K562 (cell line): ENCODE measurements at regions not wholly inside any gene's neighbourhood (a gene's known extent, or its start where the extent isn't known, plus 50 kb on each side); places are given as distances from the start of the nearest gene placed in this dataset.

Experiments
- ATAC-seq: fragments of 200-7000 bp; cut with Tn5 transposase; 3 replicates; pipeline ENCODE4 v1.9.1; 2020; ENCODE audit warnings: moderate library complexity
- BruUV-seq: library from RNA; stranded (reverse); fragments of 400-500 nt; replicated peaks from 2 replicates; lab custom pipeline; 2021; lab: Mats Ljungman, UMichigan
- CTCF ChIA-PET: fragments of 300-600 bp; formaldehyde crosslinking; extraction: SDS; loops from one replicate; lab custom pipeline; 2021; ENCODE audit warnings: low intra/inter-chr PET ratio; lab: Yijun Ruan, JAX
- POLR2A ChIA-PET: fragments of 300-600, 350-650 bp; sonication (Branson Sonifier 250); formaldehyde crosslinking; extraction: SDS; loops from one replicate; lab custom pipeline; 2021; ENCODE audit warnings: antibody characterized with exemption, inconsistent platforms; lab: Yijun Ruan, JAX
- DNase-seq, 4 experiments: peaks; one replicate each; pipeline versions ENCODE4 v3.0.0 to v3.0.0-alpha.2; 2011 to 2018; ENCODE audit warnings: low spot score in 3 of 4, mixed read lengths in 3 of 4; ENCODE audit errors: extremely low read depth in 1 of 4
- FAIRE-seq: peaks from 2 replicates; lab custom pipeline; 2011; peaks lifted over from hg19 to GRCh38; lab: Jason Lieb, UNC
- H2AFZ ChIP-seq: 2 replicates; pipeline ENCODE4 v1.6.0; 2011; ENCODE audit warnings: low read depth, low read length, control low read depth, inconsistent platforms
- H3K27ac ChIP-seq: fragments of 200-600 bp; 3 replicates; pipeline ENCODE4 v1.8.0; 2011; ENCODE audit warnings: low read depth, mild to moderate bottlenecking, control low read depth, inconsistent platforms, low read length, moderate library complexity, mixed read lengths; ENCODE audit errors: extremely low read depth
- H3K27me3 ChIP-seq, 2 experiments: fragments of 300-600 bp in 1 of 2; 2 replicates in 1 of 2; 3 replicates in 1 of 2; pipeline versions ENCODE4 v1.6.0 to v1.8.0; 2011; ENCODE audit warnings: inconsistent platforms in 2 of 2, low read length in 2 of 2, mild to moderate bottlenecking in 1 of 2, mixed read lengths in 1 of 2, moderate library complexity in 1 of 2; ENCODE audit not compliant: control insufficient read depth in 2 of 2, insufficient read depth in 2 of 2
- H3K36me3 ChIP-seq: fragments of 300-600 bp; 3 replicates; pipeline ENCODE4 v1.8.0; 2011; ENCODE audit warnings: mild to moderate bottlenecking, low read length, inconsistent platforms; ENCODE audit not compliant: control insufficient read depth, insufficient read depth
- H3K4me1 ChIP-seq, 2 experiments: fragments of 200-600 bp in 1 of 2; replicated peaks in 1 of 2; 2 replicates in 1 of 2; 3 replicates in 1 of 2; pipeline versions ENCODE4 v1.5.1 to v1.8.0; 2011; ENCODE audit warnings: inconsistent platforms in 2 of 2, low read length in 2 of 2, mild to moderate bottlenecking in 1 of 2, mixed read lengths in 1 of 2, moderate library complexity in 1 of 2; ENCODE audit not compliant: control insufficient read depth in 2 of 2, insufficient read depth in 2 of 2
- H3K4me2 ChIP-seq: 2 replicates; pipeline ENCODE4 v1.6.1; 2011; ENCODE audit warnings: low read length, control low read depth, inconsistent platforms, mixed read lengths; ENCODE audit not compliant: insufficient read depth
- H3K4me3 ChIP-seq: fragments of 200-600 bp; sonication (generic), shearing (Covaris generic); 2 replicates; pipeline ENCODE4 v1.5.1; 2016; ENCODE audit warnings: control low read depth, inconsistent platforms
- H3K79me2 ChIP-seq: fragments of 200-600 bp; 3 replicates; pipeline ENCODE4 v1.8.0; 2011; ENCODE audit warnings: low read length, inconsistent platforms; ENCODE audit not compliant: control insufficient read depth, insufficient read depth
- H3K9ac ChIP-seq, 2 experiments: 2 replicates each; pipeline versions ENCODE4 v1.6.0 to v1.6.1; 2011; ENCODE audit warnings: low read depth in 2 of 2, low read length in 2 of 2, control low read depth in 1 of 2, inconsistent platforms in 1 of 2, mild to moderate bottlenecking in 1 of 2, mixed read lengths in 1 of 2; ENCODE audit not compliant: insufficient read depth in 1 of 2
- H3K9me1 ChIP-seq: one replicate; pipeline ENCODE4 v1.6.0; 2011; ENCODE audit warnings: inconsistent platforms, mild to moderate bottlenecking, low read length, moderate library complexity; ENCODE audit not compliant: control insufficient read depth, insufficient read depth
- H3K9me3 ChIP-seq: replicated peaks from 2 replicates; pipeline ENCODE4 v1.5.1; 2011; ENCODE audit warnings: low read depth, low read length, inconsistent platforms; ENCODE audit not compliant: control insufficient read depth, insufficient read depth
- H4K20me1 ChIP-seq: replicated peaks from 2 replicates; pipeline ENCODE4 v1.6.1; 2011; ENCODE audit warnings: low read length, inconsistent platforms, mixed read lengths; ENCODE audit not compliant: control insufficient read depth, insufficient read depth
- CCAR2 ChIP-seq: fragments of 200-400 bp; formaldehyde crosslinking; IDR thresholded peaks from 2 replicates; pipeline ENCODE4 v1.6.1; 2017; ENCODE audit warnings: mild to moderate bottlenecking, low read depth, low read length
- CTCFL ChIP-seq: IDR thresholded peaks from 2 replicates; pipeline ENCODE4 v1.6.1; 2011; ENCODE audit warnings: borderline replicate concordance, low read depth, mild to moderate bottlenecking, moderate library complexity, low read length; ENCODE audit not compliant: insufficient read depth, poor library complexity, severe bottlenecking
- DACH1 ChIP-seq: fragments of 450-650 bp; IDR thresholded peaks from 2 replicates; pipeline ENCODE4 v1.6.1; 2018; ENCODE audit not compliant: partially characterized antibody
- ETV5 ChIP-seq: sonication (generic); formaldehyde crosslinking; IDR thresholded peaks from 2 replicates; pipeline ENCODE4 v1.4.0; 2020; ENCODE audit warnings: low read depth, mild to moderate bottlenecking, missing genetic modification reagents
- GABPA ChIP-seq: fragments of 200-800 bp; sonication (Bioruptor generic); conservative IDR thresholded peaks from 2 replicates; pipeline ENCODE4 v1.6.1; 2016; ENCODE audit warnings: low read depth, missing genetic modification characterization, missing compliant biosample characterization
- HIVEP1 ChIP-seq: fragments of 250-450 bp; sonication (Bioruptor Pico); IDR thresholded peaks from 2 replicates; pipeline ENCODE4 v1.4.0; 2020; ENCODE audit warnings: mild to moderate bottlenecking
- HSF4 ChIP-seq: fragments of 250-450 bp; sonication (Bioruptor Pico); IDR thresholded peaks from 2 replicates; pipeline ENCODE4 v2.1.2; 2022; ENCODE audit warnings: mild to moderate bottlenecking, moderate library complexity, borderline replicate concordance
- KAT7 ChIP-seq: sonication (generic); formaldehyde crosslinking; IDR thresholded peaks from 2 replicates; pipeline ENCODE4 v1.8.0; 2022; ENCODE audit warnings: missing genetic modification reagents, mild to moderate bottlenecking, borderline replicate concordance
- KLF16 ChIP-seq: IDR thresholded peaks from 2 replicates; pipeline ENCODE4 v1.6.1; 2016; ENCODE audit warnings: antibody characterized with exemption
- NFIX ChIP-seq: fragments of 250-450 bp; sonication (Bioruptor Pico); IDR thresholded peaks from 2 replicates; pipeline ENCODE4 v1.4.0; 2020; ENCODE audit warnings: low read depth, mild to moderate bottlenecking, moderate library complexity
- NR2C2 ChIP-seq, 2 experiments: fragments of 200-800 bp in 1 of 2; sonication (Bioruptor generic) in 1 of 2; sonication (generic) in 1 of 2; formaldehyde crosslinking in 1 of 2; IDR thresholded peaks; 2 replicates each; pipeline versions ENCODE4 v1.6.1 to v1.8.0; 2016 to 2022; ENCODE audit warnings: mild to moderate bottlenecking in 1 of 2, missing compliant biosample characterization in 1 of 2, missing genetic modification characterization in 1 of 2, missing genetic modification reagents in 1 of 2
- RAD51 ChIP-seq: fragments of 450-650 bp; IDR thresholded peaks from 2 replicates; pipeline ENCODE4 v1.7.1; 2016; ENCODE audit warnings: low read depth, mild to moderate bottlenecking, borderline replicate concordance
- SIN3A ChIP-seq, 2 experiments: fragments of 150-350 bp in 1 of 2; IDR thresholded peaks; 2 replicates each; pipeline ENCODE4 v1.6.1; 2011 to 2016; ENCODE audit warnings: borderline replicate concordance in 2 of 2, low read depth in 2 of 2, low read length in 2 of 2, mild to moderate bottlenecking in 2 of 2, moderate library complexity in 2 of 2; ENCODE audit not compliant: control insufficient read depth in 1 of 2
- XRCC3 ChIP-seq: fragments of 450-650 bp; IDR thresholded peaks from 2 replicates; pipeline ENCODE4 v1.6.1; 2017; ENCODE audit warnings: mild to moderate bottlenecking, moderate library complexity
- WGBS: fragments of 100-300 bp; shearing (Covaris generic); methylation state at CpG from one replicate; pipeline ENCODE4 v1.1.6; 2016; ENCODE audit warnings: low coverage, mixed read lengths; ENCODE audit not compliant: insufficient coverage; ENCODE audit errors: missing lambda C conversion rate; 5-methylcytosine and 5-hydroxymethylcytosine counted together
- in situ Hi-C: fragments of 300-500 bp; cut with MboI; formaldehyde crosslinking; loops from 4 replicates; pipeline ENCODE4 v1.15.0; 2018; ENCODE audit warnings: inconsistent platforms, mixed read lengths
- intact Hi-C: fragments of 100-400 bp; cut with micrococcal nuclease; formaldehyde crosslinking; loops from 2 replicates; pipeline ENCODE4 v1.14.2; 2022
- TF ChIP-seq, protein P1 (sequence below): sonication (generic); formaldehyde crosslinking; IDR thresholded peaks from 2 replicates; pipeline ENCODE4 v1.9.0; 2022; ENCODE audit warnings: mild to moderate bottlenecking, missing genetic modification reagents
- TF ChIP-seq, protein P2 (sequence below), 2 experiments: IDR thresholded peaks in 1 of 2; conservative IDR thresholded peaks in 1 of 2; 2 replicates each; pipeline ENCODE4 v1.6.1; 2016; ENCODE audit warnings: low read depth in 2 of 2, mild to moderate bottlenecking in 1 of 2, missing compliant biosample characterization in 1 of 2, missing genetic modification characterization in 1 of 2, moderate library complexity in 1 of 2

DNA sequence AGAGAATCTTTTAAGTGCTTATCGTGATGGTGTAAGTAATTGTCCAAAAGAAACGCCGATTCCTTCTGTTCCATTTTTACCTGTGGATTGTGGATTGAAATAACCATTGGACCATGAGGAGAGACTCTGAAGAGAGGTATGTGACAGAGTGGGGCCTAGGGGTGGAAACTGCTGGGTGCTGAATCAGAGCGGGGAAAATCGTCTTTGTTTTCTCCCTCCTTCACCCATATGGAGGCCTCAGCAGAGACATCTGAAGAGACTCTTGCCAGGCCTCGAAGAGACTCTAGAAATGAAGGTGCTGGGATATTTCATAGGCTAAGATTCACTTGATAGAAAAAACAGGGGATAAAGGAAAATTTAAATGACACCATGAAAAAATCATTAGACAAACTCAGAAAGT, 1327.0 kb downstream of the BRINP3 start:
- CTCF ChIA-PET, result no interaction called here
- Histone ChIP-seq H3K4me3 (peak overlapping the region; percentile 32), H3K4me2 (peak overlapping the region; percentile 69), H3K27me3 (no peaks in the 10 kb centered on the region), H3K9me1 (no peaks in the 10 kb centered on the region), H3K27ac (peak overlapping the region; percentile 55), H3K9ac (peak overlapping the region; percentile 59 to 77; a peak in 3 of 4 replicates), H2AFZ (peak overlapping the region; percentile 64), H3K9me3 (no peaks in the 10 kb centered on the region; the same call in 1 of the 2 replicates), H4K20me1 (no peaks in the 10 kb centered on the region), H3K36me3 (no peaks in the 10 kb centered on the region), H3K4me1 (no peaks in the 10 kb centered on the region), H3K79me2 (peaks cover 43% of the 10 kb centered on the region)
- POLR2A ChIA-PET, result no interaction called here
- in situ Hi-C loops (no loop called here), intact Hi-C loops (loop anchor here (5.0 kb wide), 1 partner anchor 62 kb away; no protein-coding TSS in a partner anchor)
- WGBS, result 0% methylated on average over 5 of the region's 6 CpGs
- peak; percentile 70 for ATAC-seq
- DNase-seq, result peak in 2 of 4 experiments; percentile 20 to 21
- BruUV-seq, result no TSS peak
- FAIRE-seq, result no peak
- TF ChIP-seq NR2C2 (CRISPR knock-in tag; IDR thresholded peaks at IDR 0.05) (no peak), NR2C2 (tag; IDR thresholded peaks at IDR 0.05) (no peak), KAT7 (no peak), ETV5 (CRISPR knock-in tag) (no peak), NFIX (CRISPR knock-in tag) (no peak), KLF16 (no peak), HIVEP1 (no peak), GABPA (tag) (no peak), HSF4 (CRISPR knock-in tag) (no peak), XRCC3 (no peak), RAD51 (no peak), SIN3A (IDR thresholded peaks at IDR 0.05; ENCODE audit: borderline replicate concordance in 2 of 2, control insufficient read depth in 1 of 2, low read depth in 2 of 2, low read length in 2 of 2) (no peak), DACH1 (no peak), CTCFL (no peak), CCAR2 (no peak)
- TF ChIP-seq, protein P1, sequence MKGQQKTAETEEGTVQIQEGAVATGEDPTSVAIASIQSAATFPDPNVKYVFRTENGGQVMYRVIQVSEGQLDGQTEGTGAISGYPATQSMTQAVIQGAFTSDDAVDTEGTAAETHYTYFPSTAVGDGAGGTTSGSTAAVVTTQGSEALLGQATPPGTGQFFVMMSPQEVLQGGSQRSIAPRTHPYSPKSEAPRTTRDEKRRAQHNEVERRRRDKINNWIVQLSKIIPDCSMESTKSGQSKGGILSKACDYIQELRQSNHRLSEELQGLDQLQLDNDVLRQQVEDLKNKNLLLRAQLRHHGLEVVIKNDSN (CRISPR knock-in tag), result no peak
- TF ChIP-seq, protein P2, sequence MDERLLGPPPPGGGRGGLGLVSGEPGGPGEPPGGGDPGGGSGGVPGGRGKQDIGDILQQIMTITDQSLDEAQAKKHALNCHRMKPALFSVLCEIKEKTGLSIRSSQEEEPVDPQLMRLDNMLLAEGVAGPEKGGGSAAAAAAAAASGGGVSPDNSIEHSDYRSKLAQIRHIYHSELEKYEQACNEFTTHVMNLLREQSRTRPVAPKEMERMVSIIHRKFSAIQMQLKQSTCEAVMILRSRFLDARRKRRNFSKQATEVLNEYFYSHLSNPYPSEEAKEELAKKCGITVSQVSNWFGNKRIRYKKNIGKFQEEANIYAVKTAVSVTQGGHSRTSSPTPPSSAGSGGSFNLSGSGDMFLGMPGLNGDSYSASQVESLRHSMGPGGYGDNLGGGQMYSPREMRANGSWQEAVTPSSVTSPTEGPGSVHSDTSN (CRISPR knock-in tag; IDR thresholded peaks at IDR 0.05; ENCODE audit: low read depth), result no peak
- TF ChIP-seq, protein P2 (tag; conservative IDR thresholded peaks at IDR 0.05; ENCODE audit: low read depth), result no peak
